Pancreas (tissue), 10 donors: ENCODE measurements at regions not wholly inside any gene's neighbourhood (a gene's known extent, or its start where the extent isn't known, plus 50 kb on each side); places are given as distances from the start of the nearest gene placed in this dataset.
A peak's percentile ranks its signal among the peaks of the same experiment; 100 is the strongest.

Experiments used
- ATAC-seq, 4 donors: fragments of 200-7000 bp; cut with Tn5 transposase; one replicate each; pipeline versions ENCODE4 v1.8.0 to v1.9.1; 2020; ENCODE audit warnings: mild to moderate bottlenecking in 4 of 4, moderate library complexity in 4 of 4
- DNase-seq, 6 donors: peaks; one replicate each; pipeline ENCODE4 v3.0.0-alpha.2; 2020
- FAIRE-seq: peaks from 2 replicates; lab custom pipeline; 2012; peaks lifted over from hg19 to GRCh38; lab: Jason Lieb, UNC
- H3K27ac ChIP-seq, 4 donors: fragments of 200-600 bp; sonication (generic); 1 replicate in 3 of 4; 2 replicates in 1 of 4; pipeline versions ENCODE4 v1.5.0 to v1.8.0; 2020
- H3K27me3 ChIP-seq, 4 donors: fragments of 200-600 bp; one replicate each; pipeline ENCODE4 v1.8.0; 2021
- H3K36me3 ChIP-seq, 3 donors: fragments of 200-600 bp; sonication (generic) in 1 of 3; one replicate each; pipeline versions ENCODE4 v1.5.0 to v1.8.0; 2020 to 2021
- H3K4me1 ChIP-seq, 3 donors: fragments of 200-600 bp; one replicate each; pipeline ENCODE4 v1.8.0; 2021
- H3K4me3 ChIP-seq, 4 donors: fragments of 200-600 bp; sonication (generic) in 2 of 4; one replicate each; pipeline versions ENCODE4 v1.5.0 to v1.8.0; 2020 to 2021
- H3K9me3 ChIP-seq, 4 donors: fragments of 200-600 bp; one replicate each; pipeline ENCODE4 v1.8.0; 2021
- WGBS, 2 donors: extraction: QIAGEN DNeasy Blood & Tissue Kit; methylation state at CpG; one replicate each; pipeline ENCODE4 v1.1.7; 2013; 5-methylcytosine and 5-hydroxymethylcytosine counted together
- intact Hi-C, 3 donors: fragments of 100-400 bp; cut with DNase I; formaldehyde crosslinking; loops; one replicate each; pipeline versions ENCODE4 v1.11.1 to v1.14.2; 2022
- TF ChIP-seq, protein P1 (sequence below), 4 donors: fragments of 200-600 bp; sonication (generic) in 3 of 4; IDR thresholded peaks; one replicate each; pipeline versions ENCODE4 v1.5.0 to v1.8.0; 2021; ENCODE audit warnings: antibody characterized with exemption in 4 of 4
- donor health status: healthy with polysubstance abuse.
- donor health status: DM: no; HTN: no; CAD: no; lungs with moderate emphysema.
- donor health status: DM: no; HTN: no; CAD: no.
- donor health status: control.
- donor health status: control.
- donor health status: Bipolar disorder and iron deficiency.
- donor health status: DM: yes; HTN: yes; CAD: no.
- donor health status: DM: no; HTN: no; CAD: no.
- donor health status: DM: no; HTN: no; CAD: no.
- donor health status: DM: yes; HTN: yes; CAD: no.

DNA sequence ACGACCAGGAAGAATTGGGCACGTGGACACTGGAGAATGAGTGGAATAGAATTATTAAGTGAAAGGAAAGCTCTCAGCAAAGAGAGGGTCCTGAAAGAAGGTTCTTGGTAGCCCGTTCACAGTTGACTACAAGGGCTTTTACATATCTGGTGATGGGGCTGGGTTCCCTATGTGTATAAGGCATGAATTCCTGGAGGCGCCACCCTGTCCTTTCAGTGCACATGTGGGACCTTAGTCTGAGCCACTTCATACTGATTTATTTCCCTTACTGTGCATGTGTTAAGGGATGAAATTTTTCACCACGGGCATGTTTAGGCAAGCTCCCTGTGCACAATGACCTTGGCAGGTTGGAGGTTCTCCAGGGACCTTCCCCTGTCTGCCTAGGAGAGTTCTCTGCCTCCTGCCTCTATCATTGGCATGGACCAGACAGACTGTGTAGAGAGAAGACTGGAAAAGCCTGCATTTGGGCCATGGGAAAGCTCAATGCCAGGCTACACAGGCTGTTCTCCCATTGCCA, 145.9 kb upstream of the ITGB1 start:
- FAIRE-seq (no peak), DNase-seq (no peak), ATAC-seq (peak in 1 of 4 donors; percentile 42)
- Histone ChIP-seq H3K9me3 (no peaks in the 10 kb centered on the region), H3K27me3 (no peaks in the 10 kb centered on the region), H3K36me3 (no peaks in the 10 kb centered on the region), H3K27ac (no peak overlapping the region), H3K4me1 (no peaks in the 10 kb centered on the region), H3K4me3 (no peak overlapping the region)
- TF ChIP-seq, protein P1, sequence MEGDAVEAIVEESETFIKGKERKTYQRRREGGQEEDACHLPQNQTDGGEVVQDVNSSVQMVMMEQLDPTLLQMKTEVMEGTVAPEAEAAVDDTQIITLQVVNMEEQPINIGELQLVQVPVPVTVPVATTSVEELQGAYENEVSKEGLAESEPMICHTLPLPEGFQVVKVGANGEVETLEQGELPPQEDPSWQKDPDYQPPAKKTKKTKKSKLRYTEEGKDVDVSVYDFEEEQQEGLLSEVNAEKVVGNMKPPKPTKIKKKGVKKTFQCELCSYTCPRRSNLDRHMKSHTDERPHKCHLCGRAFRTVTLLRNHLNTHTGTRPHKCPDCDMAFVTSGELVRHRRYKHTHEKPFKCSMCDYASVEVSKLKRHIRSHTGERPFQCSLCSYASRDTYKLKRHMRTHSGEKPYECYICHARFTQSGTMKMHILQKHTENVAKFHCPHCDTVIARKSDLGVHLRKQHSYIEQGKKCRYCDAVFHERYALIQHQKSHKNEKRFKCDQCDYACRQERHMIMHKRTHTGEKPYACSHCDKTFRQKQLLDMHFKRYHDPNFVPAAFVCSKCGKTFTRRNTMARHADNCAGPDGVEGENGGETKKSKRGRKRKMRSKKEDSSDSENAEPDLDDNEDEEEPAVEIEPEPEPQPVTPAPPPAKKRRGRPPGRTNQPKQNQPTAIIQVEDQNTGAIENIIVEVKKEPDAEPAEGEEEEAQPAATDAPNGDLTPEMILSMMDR (IDR thresholded peaks at IDR 0.05): no peak
- WGBS, 2 donors: 68 to 82% methylated on average over 5 of the region's 5 CpGs
- intact Hi-C loops: no loop called here

DNA sequence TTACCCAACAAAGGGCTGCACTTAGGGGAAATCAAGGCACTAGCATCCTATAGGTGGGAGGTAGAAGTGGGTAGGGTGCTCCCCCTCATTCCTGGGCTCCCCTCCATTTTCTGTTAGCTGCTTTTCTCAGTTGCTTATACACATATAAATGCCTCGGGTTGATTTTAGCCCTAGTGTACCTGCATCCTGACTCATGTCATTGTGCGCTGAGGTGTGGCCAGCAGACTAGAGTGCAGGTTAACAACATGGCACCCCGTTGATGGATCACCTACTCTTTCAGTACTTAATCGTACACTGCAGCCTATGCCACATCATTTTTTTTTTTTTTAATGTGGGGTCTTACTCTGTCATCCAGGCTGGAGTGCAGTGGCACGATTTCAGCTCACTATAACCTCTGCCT, 144.0 kb upstream of the ITGB1 start:
- Histone ChIP-seq H3K4me1 (no peaks in the 10 kb centered on the region), H3K36me3 (no peaks in the 10 kb centered on the region), H3K27ac (no peak overlapping the region), H3K27me3 (no peaks in the 10 kb centered on the region), H3K4me3 (no peak overlapping the region), H3K9me3 (no peaks in the 10 kb centered on the region)
- TF ChIP-seq, protein P1 (IDR thresholded peaks at IDR 0.05): no peak
- FAIRE-seq (no peak), DNase-seq (no peak), ATAC-seq (no peak)
- intact Hi-C loops: no loop called here
- WGBS, 2 donors: 72 to 76% methylated on average over 5 of the region's 5 CpGs

- H3K4me1 ChIP-seq: no peaks in the 10 kb centered on the region
- no peak for FAIRE-seq
- intact Hi-C loops: no loop called here
- no peaks in the 10 kb centered on the region for H3K27me3 ChIP-seq
- 73 to 79% methylated on average over 3 of the region's 3 CpGs for WGBS, 2 donors
- no peak for DNase-seq
- TF ChIP-seq, protein P1 (IDR thresholded peaks at IDR 0.05): no peak
- no peaks in the 10 kb centered on the region for H3K9me3 ChIP-seq
- no peak overlapping the region for H3K4me3 ChIP-seq
- H3K27ac ChIP-seq: no peak overlapping the region
- no peaks in the 10 kb centered on the region for H3K36me3 ChIP-seq
- ATAC-seq: no peak
Measured at GRCh38 chr10:33101392-33101787, 143.4 kb upstream of the ITGB1 start.

- FAIRE-seq: no peak
- Histone ChIP-seq H3K27me3 (no peaks in the 10 kb centered on the region), H3K27ac (no peak overlapping the region), H3K4me1 (no peaks in the 10 kb centered on the region), H3K36me3 (no peaks in the 10 kb centered on the region), H3K9me3 (no peaks in the 10 kb centered on the region), H3K4me3 (no peak overlapping the region)
- intact Hi-C loops: no loop called here
- DNase-seq: no peak
- WGBS, 2 donors: 94 to 95% methylated on average over 1 of the region's 1 CpG
- TF ChIP-seq, protein P1 (IDR thresholded peaks at IDR 0.05): no peak
- no peak for ATAC-seq
Measured at GRCh38 chr10:33100781-33101391, 142.9 kb upstream of the ITGB1 start.

DNA sequence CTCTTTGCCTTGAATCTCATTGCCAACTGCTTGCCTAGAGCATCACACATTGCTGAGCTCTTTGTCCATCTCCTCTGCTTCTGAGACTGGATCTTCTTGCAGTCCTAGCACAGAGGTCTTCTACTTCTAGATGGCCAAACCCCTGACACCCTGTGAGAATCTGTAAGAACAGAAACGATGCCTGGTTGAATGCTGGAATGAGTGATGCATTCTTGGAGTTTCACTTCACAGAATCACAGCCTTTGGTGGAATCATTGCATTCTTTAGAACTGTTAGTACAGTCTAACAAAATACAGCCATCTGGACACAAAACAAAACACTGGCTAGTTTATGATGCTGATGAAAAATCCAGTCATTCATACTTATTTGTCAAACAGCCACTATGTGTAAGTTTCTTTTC, 141.7 kb upstream of the ITGB1 start:
- Histone ChIP-seq H3K4me3 (no peak overlapping the region), H3K36me3 (no peaks in the 10 kb centered on the region), H3K27ac (no peak overlapping the region), H3K27me3 (no peaks in the 10 kb centered on the region), H3K4me1 (no peaks in the 10 kb centered on the region), H3K9me3 (no peaks in the 10 kb centered on the region)
- WGBS, 2 donors: 50 to 67% methylated on average over 1 of the region's 1 CpG
- TF ChIP-seq, protein P1 (IDR thresholded peaks at IDR 0.05): no peak
- intact Hi-C loops: no loop called here
- DNase-seq: no peak
- ATAC-seq: no peak
- FAIRE-seq: no peak
